ENCODE measurements at regions not wholly inside any gene's neighbourhood (a gene's known extent, or its start where the extent isn't known, plus 50 kb on each side); places are given as distances from the start of the nearest gene placed in this dataset.

GRCh38 chr1:191852907-191853306, 305.4 kb upstream of the RGS18 start:
- DNase-seq, result no peak

DNA sequence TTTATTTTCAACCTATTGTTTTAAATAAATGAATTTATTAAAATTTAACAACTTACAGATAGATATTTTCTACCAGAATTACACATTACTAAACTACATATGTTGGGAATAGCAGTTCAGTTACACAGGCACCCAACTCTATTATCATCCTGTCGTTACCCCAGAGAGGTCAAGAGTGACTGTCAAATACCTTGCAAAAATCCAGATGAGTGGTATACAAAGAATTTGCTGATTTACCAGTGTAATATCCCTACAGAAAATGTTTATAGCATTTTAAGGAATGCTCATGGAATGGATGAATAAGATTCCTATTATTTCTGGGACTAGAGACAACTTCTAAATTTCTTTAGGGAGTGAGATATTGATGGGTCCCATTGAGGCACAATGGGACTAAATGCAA, 300.7 kb upstream of the RGS18 start:
- DNase-seq, result no peak

DNA sequence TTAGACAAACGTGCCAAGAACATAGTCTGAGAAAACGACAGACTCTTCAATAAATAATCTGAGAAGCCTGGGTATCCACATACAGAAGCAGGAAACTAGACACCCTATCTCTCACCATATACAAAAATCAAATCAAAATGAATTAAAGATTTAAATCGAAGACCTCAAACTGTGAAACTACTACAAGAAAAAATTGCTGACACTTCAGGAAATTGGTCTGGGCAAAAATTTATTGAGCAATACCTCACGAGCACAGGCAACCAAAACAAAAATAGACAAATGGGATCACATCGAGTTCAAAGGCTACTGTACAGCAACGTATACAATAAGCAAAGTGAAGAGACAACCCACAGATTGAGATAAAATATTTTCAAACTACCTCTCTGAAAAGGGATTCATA, 292.8 kb upstream of the RGS18 start:
- no peak for DNase-seq

- no peak for DNase-seq
Measured at GRCh38 chr1:191866155-191866554, 292.1 kb upstream of the RGS18 start.

DNA sequence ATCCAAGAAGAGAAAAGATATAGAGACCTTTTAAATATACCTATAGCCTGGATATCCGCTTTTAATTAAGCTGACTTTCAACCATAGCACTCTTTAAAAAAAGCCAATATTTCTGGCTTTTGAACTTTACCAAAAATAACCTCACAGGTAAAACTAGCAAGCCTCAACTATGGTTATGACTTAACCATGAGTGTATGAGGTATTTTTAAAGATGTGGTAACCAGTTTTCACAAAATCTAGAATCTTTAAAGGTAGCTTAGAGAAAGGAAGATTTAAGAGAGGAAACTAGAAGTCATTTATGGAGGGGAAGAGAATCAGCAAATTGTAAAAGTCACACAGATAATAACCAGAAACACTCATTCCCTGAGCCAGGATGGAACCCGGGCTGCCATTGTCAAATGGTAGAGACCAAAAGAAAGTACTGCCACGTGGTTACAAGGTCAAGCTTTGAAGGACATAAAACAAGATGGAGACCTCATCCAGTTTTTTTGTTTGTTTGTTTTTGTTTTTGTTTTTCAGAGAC, 288.4 kb upstream of the RGS18 start:
- no peak for DNase-seq

GRCh38 chr1:191870490-191870889, 287.8 kb upstream of the RGS18 start:
- DNase-seq, result no peak

DNA sequence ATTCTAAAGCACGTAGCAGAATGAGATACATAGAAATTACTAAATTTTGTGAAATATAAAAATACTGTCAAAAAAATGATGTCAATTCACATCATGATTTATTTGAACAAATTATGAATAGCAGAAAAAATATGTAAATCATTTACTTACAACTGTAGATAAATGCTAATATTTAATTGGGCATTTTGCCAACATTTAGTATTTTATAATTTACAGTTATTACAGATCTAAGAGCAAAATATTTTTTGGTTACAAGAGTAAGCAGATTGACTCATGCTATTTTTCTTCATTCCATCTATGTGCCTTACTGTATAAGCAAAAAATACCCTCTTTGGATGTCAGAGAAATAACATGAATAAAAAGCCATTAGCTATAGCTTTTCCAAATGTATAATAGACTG, 282.3 kb upstream of the RGS18 start:
- DNase-seq, result no peak

DNA sequence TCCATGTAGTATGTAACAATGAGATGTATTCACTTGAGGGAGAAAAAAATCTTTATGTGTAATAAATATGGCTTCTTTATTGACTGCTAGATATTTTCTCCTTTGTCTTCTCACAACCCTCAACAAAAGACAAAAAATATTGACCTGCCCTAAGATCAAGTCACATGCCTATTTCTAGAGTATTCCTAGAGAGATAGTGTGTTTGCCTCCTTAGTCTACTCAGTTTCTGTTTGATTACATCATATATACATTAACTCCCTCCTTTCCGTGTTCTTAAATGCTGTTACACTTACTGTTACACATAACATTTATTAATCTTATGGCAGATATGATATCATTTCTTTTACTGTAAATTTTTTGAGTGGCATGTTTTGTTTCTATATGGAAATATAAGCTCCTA, 281.6 kb upstream of the RGS18 start:
- no peak for DNase-seq

DNA sequence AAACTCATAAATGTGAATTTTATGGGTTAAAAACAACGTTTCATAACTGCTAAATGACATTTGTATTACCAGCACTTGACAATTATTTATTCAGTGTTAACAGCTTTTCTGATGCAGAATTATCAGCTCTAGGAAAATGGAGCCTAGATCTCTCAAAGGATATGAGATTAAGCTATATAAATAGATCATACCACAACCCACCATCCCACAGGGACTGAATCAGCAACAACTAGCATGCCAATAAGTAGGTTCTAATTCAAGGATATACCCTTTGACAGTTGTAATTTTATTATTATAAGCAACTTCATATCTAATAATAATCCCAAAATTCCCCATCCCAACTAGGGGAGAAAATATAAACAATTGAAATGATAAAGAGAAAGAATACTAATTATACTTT, 275.4 kb upstream of the RGS18 start:
- DNase-seq, result no peak

DNA sequence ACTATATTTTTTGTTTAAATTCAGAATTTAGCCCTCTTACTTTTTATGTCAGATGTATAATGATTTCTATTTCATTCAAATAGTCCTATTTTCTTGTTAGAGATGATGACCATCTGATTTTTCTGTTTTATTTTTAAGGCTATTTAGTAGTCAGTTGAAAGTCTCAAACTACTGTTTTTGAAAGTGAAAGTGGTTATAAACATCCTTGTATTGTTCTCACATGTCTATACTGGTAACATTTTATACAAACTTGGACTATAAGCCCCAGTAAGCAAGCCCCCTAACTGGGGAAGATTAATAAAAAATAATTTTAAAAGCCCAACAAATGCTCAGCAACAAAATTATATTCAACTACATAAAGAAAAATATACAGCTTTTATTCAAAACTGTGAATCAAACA, 271.3 kb upstream of the RGS18 start:
- no peak for DNase-seq

- no peak for DNase-seq
Measured at GRCh38 chr1:191888996-191889622, 269.2 kb upstream of the RGS18 start.

GRCh38 chr1:191889623-191890003, 268.6 kb upstream of the RGS18 start:
- no peak for DNase-seq

GRCh38 chr1:191890433-191891088, 267.7 kb upstream of the RGS18 start:
- DNase-seq, result no peak

DNA sequence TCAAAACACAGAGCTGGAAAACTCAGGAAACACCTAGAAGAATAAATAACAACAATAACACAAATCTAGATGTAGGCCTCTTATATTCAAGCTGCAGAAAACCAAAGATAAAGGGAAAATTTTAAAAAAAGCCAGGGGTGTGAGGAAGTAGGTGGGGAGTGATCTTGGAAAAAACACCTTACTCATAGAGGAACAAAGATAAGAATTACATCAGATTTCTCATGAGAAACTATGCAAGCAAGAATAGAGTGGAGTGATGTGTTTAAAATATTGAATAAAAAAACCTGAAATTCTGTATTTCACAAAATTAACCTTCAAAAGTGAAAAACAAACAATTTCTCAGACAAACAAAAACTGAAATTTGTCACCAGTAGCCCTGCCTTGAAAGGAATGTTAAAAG, 265.5 kb upstream of the RGS18 start:
- DNase-seq, result no peak

GRCh38 chr1:191895049-191895448, 263.2 kb upstream of the RGS18 start:
- no peak for DNase-seq

- no peak for DNase-seq
Measured at GRCh38 chr1:191895462-191896058, 262.7 kb upstream of the RGS18 start.

- no peak for DNase-seq
Measured at GRCh38 chr1:191897134-191897533, 261.1 kb upstream of the RGS18 start.

- no peak for DNase-seq
Measured at GRCh38 chr1:191901651-191902050, 256.6 kb upstream of the RGS18 start.

DNA sequence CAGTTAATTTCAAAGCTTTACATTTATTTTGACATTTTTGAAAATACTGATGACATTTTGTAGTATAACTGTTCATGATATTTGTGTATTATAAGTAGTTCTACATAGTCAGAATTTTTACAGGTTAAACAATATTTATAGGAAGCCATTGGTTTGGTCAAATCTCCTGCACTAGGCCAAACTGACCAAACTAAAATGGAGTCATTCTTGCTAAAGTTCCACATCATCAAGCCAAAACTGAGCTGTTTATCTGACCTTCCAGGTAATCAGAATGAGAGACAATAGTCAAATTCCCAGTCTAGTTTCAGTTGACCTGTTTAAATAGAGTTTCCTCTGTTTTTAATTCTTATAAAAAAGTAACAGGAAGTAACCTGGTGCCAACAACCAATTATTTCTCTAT, 253.3 kb upstream of the RGS18 start:
- DNase-seq, result no peak

DNA sequence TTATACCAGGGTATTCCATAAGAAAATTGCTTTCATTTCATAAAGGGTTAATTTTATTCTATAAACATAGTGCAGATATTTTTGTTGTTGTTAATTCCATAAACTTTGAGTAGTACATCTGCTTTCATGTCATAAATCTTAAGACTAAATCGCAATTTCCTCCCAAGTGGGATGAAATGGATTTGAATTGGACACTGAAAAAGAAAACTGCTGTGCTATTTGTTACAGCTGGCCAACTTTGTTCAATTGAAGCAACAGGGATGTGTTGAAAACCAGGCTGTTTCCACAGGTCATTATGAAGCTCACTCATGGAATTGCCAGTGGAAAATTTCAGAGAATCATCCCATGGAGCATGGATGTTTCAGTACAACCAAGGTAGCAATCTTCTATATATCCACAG, 252.5 kb upstream of the RGS18 start:
- DNase-seq, result no peak

GRCh38 chr1:191907121-191907520, 251.1 kb upstream of the RGS18 start:
- DNase-seq, result no peak

- no peak for DNase-seq
Measured at GRCh38 chr1:191910245-191910644, 248.0 kb upstream of the RGS18 start.

- DNase-seq, result no peak
Measured at GRCh38 chr1:191912517-191912916, 245.7 kb upstream of the RGS18 start.

GRCh38 chr1:191913260-191913977, 244.8 kb upstream of the RGS18 start:
- DNase-seq, result no peak

Data from NCI-H1092 (cell line).